ENCODE measurements at regions not wholly inside any gene's neighbourhood (a gene's known extent, or its start where the extent isn't known, plus 50 kb on each side); places are given as distances from the start of the nearest gene placed in this dataset.

DNA sequence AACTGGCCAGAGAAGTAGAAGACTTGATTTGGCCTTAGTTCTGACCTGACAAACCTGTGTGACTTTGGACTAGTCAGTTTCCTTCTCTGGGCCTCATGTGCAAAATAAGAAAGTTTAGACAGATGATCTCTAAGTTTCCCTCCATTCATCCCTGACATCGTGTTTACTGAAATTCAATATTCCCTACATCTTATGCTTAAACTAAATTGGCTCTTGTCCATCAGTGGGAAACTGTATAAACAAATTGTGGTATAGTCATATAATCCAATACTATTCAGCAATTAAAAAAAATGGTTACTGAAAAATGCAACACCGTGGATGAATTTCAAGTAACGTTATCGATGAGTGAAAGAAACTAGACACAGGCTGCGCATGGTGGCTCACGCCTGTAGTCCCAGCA lies 64.4 kb upstream of the HRH1 start:
- DNase-seq (ENCODE audit: low read depth in 4 of 4, low spot score in 3 of 4): no peak

DNA sequence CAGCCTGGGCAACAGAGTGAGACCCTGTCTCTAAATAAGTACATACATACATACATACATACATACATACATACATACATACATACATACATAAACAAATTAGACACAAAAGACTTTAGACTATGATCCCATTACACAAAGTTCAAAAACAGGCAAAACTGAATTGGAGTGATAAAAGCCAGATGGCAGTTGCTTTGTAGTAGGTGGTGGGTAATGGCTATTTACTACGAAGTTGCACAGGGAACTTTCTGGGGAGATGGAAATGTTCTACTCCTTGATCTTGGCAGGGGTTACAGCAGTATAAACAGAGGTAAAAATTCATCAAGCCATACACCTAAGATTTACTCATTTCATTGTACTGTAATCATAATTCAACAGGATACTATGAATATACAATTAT lies 63.7 kb upstream of the HRH1 start:
- no peak for DNase-seq (ENCODE audit: low read depth in 4 of 4, low spot score in 3 of 4)

DNA sequence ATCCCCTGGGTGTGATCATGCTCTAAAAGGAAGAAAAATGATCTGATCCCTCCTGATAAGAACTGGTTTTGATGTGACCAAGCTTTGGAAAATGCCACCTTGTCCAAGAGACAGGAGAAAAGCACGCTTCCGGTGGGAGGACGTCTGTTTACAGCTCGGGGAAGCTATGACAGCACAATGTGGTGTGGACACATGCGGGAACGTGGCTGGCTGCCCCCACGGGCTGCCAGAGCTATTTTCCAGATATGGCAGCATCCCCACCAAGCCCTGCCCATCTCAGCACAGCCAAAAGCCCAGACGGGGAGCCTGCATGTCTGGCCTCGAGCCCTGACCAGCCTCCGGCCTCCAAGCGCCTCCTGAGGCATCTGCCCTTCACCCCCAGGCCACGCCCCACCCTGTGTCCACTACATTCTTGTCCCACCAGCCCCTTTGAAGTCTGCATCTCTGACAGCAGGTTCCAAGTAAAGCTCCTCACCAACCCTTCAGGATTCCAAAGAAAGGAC lies 63.2 kb upstream of the HRH1 start:
- DNase-seq (ENCODE audit: low read depth in 4 of 4, low spot score in 3 of 4): no peak

DNA sequence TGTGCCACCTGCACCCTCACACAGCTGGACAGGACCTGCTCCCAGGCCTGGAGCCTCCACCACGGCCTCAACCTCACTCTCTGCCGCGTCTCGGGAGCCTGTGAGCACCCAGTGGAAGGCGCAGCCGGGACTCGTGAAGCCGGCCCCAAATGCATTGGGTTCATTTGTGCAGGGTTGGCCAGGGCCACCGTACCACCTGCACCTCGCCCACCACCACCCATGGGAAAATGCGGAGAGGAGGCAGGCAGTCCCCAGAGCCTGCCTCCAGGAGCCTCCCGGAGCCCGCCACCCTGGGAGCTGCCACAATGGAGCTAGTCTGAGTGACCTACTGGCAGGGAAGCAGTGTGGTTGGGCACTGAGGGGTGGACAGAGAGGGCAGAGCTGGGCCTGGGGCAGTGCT lies 62.5 kb upstream of the HRH1 start:
- no peak for DNase-seq (ENCODE audit: low read depth in 4 of 4, low spot score in 3 of 4)

DNA sequence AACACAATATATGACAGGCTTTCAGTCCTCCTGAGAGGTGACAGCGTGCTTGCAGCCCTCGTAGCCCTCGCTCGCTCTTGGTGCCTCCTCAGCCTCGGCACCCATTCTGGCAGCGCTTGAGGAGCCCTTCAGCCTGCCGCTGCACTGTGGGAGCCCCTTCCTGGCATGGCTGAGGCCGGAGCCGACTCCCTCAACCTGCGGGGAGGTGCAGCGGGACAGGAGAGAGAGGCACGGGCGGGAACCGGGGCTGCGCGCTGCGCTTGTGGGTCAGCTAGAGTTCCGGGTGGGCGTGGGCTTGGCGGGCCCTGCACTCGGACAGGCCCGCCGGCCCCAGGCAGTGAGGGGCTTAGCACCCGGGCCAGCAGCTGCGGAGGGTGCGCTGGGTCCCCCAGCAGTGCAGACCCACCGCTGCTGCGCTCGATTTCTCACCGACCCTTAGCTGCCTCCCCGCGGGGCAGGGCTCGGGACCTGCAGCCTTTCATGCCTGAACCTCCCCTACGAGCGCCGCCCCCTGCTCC lies 60.4 kb upstream of the HRH1 start:
- DNase-seq (ENCODE audit: low read depth in 4 of 4, low spot score in 3 of 4): no peak

DNA sequence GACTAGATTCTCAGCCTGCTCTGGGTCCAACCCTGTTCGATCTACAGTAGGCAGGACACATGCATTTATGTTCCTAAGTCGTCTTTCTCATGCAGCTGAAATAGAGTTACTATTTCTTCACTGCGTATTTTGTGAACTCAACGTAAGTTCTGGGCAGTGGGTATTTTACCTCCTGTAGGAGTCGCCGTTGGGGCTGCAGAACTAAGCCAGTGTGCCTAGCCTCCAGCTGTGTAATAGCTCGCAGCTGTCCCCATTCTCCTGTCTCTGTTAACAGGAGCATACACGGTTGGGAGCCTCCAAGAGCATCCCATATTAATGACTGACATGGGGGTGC lies 58.4 kb upstream of the HRH1 start:
- no peak for DNase-seq (ENCODE audit: low read depth in 4 of 4, low spot score in 3 of 4)

DNA sequence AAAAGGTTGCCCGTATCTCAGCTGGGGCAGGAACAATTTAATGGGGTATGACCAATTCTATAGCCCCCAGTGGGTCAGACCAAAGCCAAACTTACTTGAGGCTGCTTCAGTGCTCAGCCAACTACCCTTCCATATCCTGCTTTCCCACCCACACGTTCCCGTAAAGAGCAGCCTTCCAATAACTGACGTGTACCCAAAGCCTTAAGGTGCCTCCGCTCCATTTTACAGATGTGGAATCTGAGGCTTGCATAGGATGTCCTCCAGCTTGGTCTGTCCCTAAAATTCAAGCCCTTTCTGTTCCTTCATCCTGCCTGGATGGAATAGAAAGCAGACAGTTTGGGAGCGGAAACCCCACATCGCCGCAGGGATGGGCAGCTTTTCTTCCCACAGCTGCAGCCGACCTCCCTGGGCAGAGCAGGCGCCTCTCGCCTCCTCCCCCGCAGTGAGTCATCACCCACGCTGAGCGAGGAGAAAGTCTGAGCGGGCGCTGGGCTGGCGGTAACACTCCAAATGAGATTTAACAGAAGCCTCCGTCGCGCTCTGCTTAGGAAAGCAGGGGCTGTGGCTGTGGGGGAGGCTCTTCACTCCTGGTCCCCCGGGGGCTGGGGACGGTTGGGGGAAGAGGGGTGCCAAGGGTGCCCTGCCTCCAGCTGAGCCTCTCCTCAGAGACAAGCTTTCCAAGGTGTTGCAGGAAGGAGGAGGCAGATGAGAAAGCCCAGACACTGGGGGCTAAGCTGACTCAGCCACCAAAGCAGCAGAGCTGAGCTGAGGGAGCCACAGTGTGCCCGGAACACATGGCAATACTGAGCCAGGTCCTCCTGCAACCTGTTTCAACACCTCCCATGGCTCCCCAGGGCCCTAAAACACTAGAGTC lies 57.8 kb upstream of the HRH1 start:
- peak; percentile 28 to 55 (median 40) for DNase-seq (ENCODE audit: low read depth in 4 of 4, low spot score in 3 of 4)

DNA sequence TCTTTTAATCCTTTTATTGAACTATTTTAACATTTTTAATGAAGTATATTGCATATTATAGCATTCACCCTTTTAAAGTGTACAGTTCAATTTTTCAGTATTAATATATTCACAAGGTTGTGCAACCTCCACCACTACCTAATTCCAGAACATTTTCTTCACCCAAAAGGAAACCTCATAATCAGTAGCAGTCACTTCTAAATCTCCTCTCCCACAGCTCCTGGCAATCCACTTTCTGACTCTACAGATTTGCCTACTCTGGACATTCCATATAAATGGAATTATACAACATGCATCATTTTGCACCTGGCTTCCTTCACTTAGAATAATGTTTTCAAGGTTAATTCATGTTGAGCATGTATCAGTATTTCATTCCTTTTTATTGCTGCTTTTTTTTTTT lies 55.0 kb upstream of the HRH1 start:
- no peak for DNase-seq (ENCODE audit: low read depth in 4 of 4, low spot score in 3 of 4)
